ENCODE measurements at regions not wholly inside any gene's neighbourhood (a gene's known extent, or its start where the extent isn't known, plus 50 kb on each side); places are given as distances from the start of the nearest gene placed in this dataset.

DNA sequence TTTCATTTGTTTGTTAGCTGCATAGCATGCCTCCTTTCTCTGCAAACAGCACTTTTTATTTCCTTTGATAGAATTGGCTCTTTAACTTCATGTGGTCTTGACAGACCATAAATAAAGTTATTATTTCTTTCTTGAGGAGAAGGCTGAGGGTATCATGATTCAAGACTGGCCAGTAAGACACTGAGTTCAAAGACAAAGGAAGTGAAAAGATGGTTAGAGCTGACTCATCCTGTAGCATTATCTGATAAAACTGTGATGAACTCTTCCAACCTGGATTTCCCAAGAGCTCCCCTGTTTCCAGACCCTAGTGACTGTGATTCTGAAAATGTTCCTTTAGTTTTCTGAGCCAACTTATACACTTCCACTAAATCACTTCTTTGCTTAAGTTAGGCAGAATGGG lies 179.3 kb upstream of the FAT3 start:
- no peak for TF ChIP-seq EZH2phosphoT487 (IDR thresholded peaks at IDR 0.05; ENCODE audit: low read depth, severe bottlenecking, unreplicated experiment)
- no peak for TF ChIP-seq EZH2 (IDR thresholded peaks at IDR 0.05; ENCODE audit: borderline replicate concordance)

Measured in hepatocyte (in vitro differentiated cells).